A549 (cell line): ENCODE measurements at regions not wholly inside any gene's neighbourhood (a gene's known extent, or its start where the extent isn't known, plus 50 kb on each side); places are given as distances from the start of the nearest gene placed in this dataset.

Experiments used
- ATAC-seq, 2 experiments: fragments of 200-7000 bp in 1 of 2; fragments of >200 bp in 1 of 2; cut with Nextera tagmentation in 1 of 2; cut with Tn5 transposase in 1 of 2; 3 replicates each; pipeline versions ENCODE4 v1.8.0 to v1.9.1; 2018 to 2020; ENCODE audit warnings: mild to moderate bottlenecking in 1 of 2, moderate library complexity in 1 of 2
- CTCF ChIA-PET: fragments of 300-600 bp; sonication (Branson Sonifier 250); formaldehyde crosslinking; extraction: SDS; loops from one replicate; lab custom pipeline; 2021; ENCODE audit warnings: antibody characterized with exemption, inconsistent platforms; lab: Yijun Ruan, JAX
- POLR2A ChIA-PET: fragments of 350-600 bp; formaldehyde crosslinking; extraction: SDS; loops from one replicate; lab custom pipeline; 2021; ENCODE audit warnings: antibody characterized with exemption, inconsistent platforms; lab: Yijun Ruan, JAX
- DNase-seq, 2 experiments: peaks; one replicate each; pipeline versions ENCODE4 v3.0.0 to v3.0.0-alpha.2; 2011 to 2016; ENCODE audit warnings: low read depth in 1 of 2, low spot score in 1 of 2
- FAIRE-seq: peaks from 2 replicates; lab custom pipeline; 2011; peaks lifted over from hg19 to GRCh38; lab: Jason Lieb, UNC
- H3K27ac ChIP-seq, 2 experiments: fragments of >200 bp; sonication (Bioruptor Twin); formaldehyde crosslinking; 3 replicates each; pipeline ENCODE4 v1.5.1; 2016 to 2017
- H3K4me1 ChIP-seq: fragments of >200 bp; sonication (Bioruptor Twin); formaldehyde crosslinking; 3 replicates; pipeline ENCODE4 v1.6.1; 2016
- H3K4me2 ChIP-seq: fragments of >200 bp; sonication (Bioruptor Twin); formaldehyde crosslinking; 3 replicates; pipeline ENCODE4 v1.6.1; 2016
- H3K4me3 ChIP-seq: fragments of >200 bp; sonication (Bioruptor Twin); formaldehyde crosslinking; 3 replicates; pipeline ENCODE4 v1.5.1; 2016
- H3K9me3 ChIP-seq: fragments of >200 bp; sonication (Bioruptor Twin); formaldehyde crosslinking; 3 replicates; pipeline ENCODE4 v1.6.1; 2016
- BCL3 ChIP-seq: fragments of >200 bp; sonication (Bioruptor Twin); formaldehyde crosslinking; IDR thresholded peaks from 3 replicates; pipeline ENCODE4 v1.6.1; 2016
- BHLHE40 ChIP-seq: IDR thresholded peaks from 2 replicates; pipeline ENCODE4 v1.6.1; 2012; ENCODE audit warnings: low read depth, low read length, inconsistent platforms
- CBX8 ChIP-seq: fragments of 200-600 bp; sonication (generic); IDR thresholded peaks from 2 replicates; pipeline ENCODE4 v1.6.1; 2016
- CHD2 ChIP-seq: fragments of 150-350 bp; IDR thresholded peaks from 2 replicates; pipeline ENCODE4 v1.6.1; 2014; ENCODE audit warnings: low read length; ENCODE audit not compliant: partially characterized antibody
- CHD4 ChIP-seq: fragments of 200-600 bp; sonication (generic); IDR thresholded peaks from 2 replicates; pipeline ENCODE4 v1.6.1; 2016; ENCODE audit warnings: antibody characterized with exemption, mild to moderate bottlenecking, borderline replicate concordance
- EHMT2 ChIP-seq: fragments of 200-600 bp; sonication (generic); IDR thresholded peaks from 2 replicates; pipeline ENCODE4 v1.6.1; 2016; ENCODE audit warnings: antibody characterized with exemption, low read depth, mild to moderate bottlenecking, moderate library complexity
- ESRRA ChIP-seq: fragments of 150-350 bp; IDR thresholded peaks from 2 replicates; pipeline ENCODE4 v1.6.1; 2014; ENCODE audit warnings: mild to moderate bottlenecking, low read length, borderline replicate concordance
- FOXS1 ChIP-seq: fragments of 250-450 bp; sonication (Bioruptor Pico); IDR thresholded peaks from 2 replicates; pipeline ENCODE4 v1.5.0; 2020; ENCODE audit warnings: mild to moderate bottlenecking, moderate library complexity
- HOXB13 ChIP-seq: fragments of 250-450 bp; sonication (Bioruptor Pico); IDR thresholded peaks from 2 replicates; pipeline ENCODE4 v1.5.0; 2020; ENCODE audit warnings: low read depth, mild to moderate bottlenecking, moderate library complexity
- HOXB5 ChIP-seq: fragments of 250-450 bp; sonication (Bioruptor Pico); IDR thresholded peaks from 2 replicates; pipeline ENCODE4 v1.5.0; 2020; ENCODE audit warnings: mild to moderate bottlenecking, moderate library complexity
- JUN ChIP-seq, 2 experiments: fragments of >200 bp; sonication (Bioruptor Twin); formaldehyde crosslinking; IDR thresholded peaks; 2 replicates in 1 of 2; 3 replicates in 1 of 2; pipeline ENCODE4 v1.6.1; 2016 to 2017
- JUNB ChIP-seq: fragments of >200 bp; sonication (Bioruptor Twin); formaldehyde crosslinking; IDR thresholded peaks from 2 replicates; pipeline ENCODE4 v1.6.1; 2016
- KDM1A ChIP-seq: fragments of 200-600 bp; sonication (generic); IDR thresholded peaks from 2 replicates; pipeline ENCODE4 v1.6.1; 2016; ENCODE audit warnings: low read depth, mild to moderate bottlenecking
- KDM5A ChIP-seq: fragments of 200-600 bp; sonication (generic); IDR thresholded peaks from 2 replicates; pipeline ENCODE4 v1.6.1; 2016; ENCODE audit warnings: antibody characterized with exemption, mild to moderate bottlenecking
- NFE2L2 ChIP-seq: fragments of 150-350 bp; conservative IDR thresholded peaks from 2 replicates; pipeline ENCODE4 v1.6.1; 2014; ENCODE audit warnings: low read length
- POLR2A ChIP-seq: IDR thresholded peaks from 2 replicates; pipeline ENCODE4 v1.6.1; 2012; ENCODE audit warnings: mild to moderate bottlenecking, low read length
- POLR2AphosphoS2 ChIP-seq: conservative IDR thresholded peaks from 2 replicates; pipeline ENCODE4 v1.6.1; 2012; ENCODE audit warnings: low read length, improper control_type of control experiment, inconsistent platforms
- RAD21 ChIP-seq, 2 experiments: fragments of >200 bp in 1 of 2; sonication (Bioruptor Twin) in 1 of 2; formaldehyde crosslinking in 1 of 2; IDR thresholded peaks in 1 of 2; conservative IDR thresholded peaks in 1 of 2; 2 replicates in 1 of 2; 3 replicates in 1 of 2; pipeline ENCODE4 v1.6.1; 2012 to 2018; ENCODE audit warnings: inconsistent platforms in 1 of 2
- RCOR1 ChIP-seq: fragments of 150-350 bp; IDR thresholded peaks from 2 replicates; pipeline ENCODE4 v1.6.1; 2014; ENCODE audit warnings: antibody characterized with exemption, low read length, low read depth
- RFX5 ChIP-seq: fragments of 450-650 bp; IDR thresholded peaks from 2 replicates; pipeline ENCODE4 v1.7.1; 2014; ENCODE audit warnings: antibody characterized with exemption, mild to moderate bottlenecking, moderate library complexity
- RNF2 ChIP-seq: fragments of 200-600 bp; sonication (generic); IDR thresholded peaks from 2 replicates; pipeline ENCODE4 v1.6.1; 2016; ENCODE audit warnings: low read depth, mild to moderate bottlenecking, antibody characterized with exemption, moderate library complexity, borderline replicate concordance
- SREBF2 ChIP-seq: fragments of 450-650 bp; IDR thresholded peaks from 2 replicates; pipeline ENCODE4 v1.6.1; 2014; ENCODE audit warnings: mild to moderate bottlenecking, moderate library complexity
- TP53 ChIP-seq: fragments of 250-450 bp; sonication (Bioruptor Pico); IDR thresholded peaks from 2 replicates; pipeline ENCODE4 v1.5.0; 2021; ENCODE audit warnings: mild to moderate bottlenecking, moderate library complexity
- ZC3H11A ChIP-seq: fragments of 450-650 bp; IDR thresholded peaks from 2 replicates; pipeline ENCODE4 v1.6.1; 2014; ENCODE audit warnings: antibody characterized with exemption, mild to moderate bottlenecking
- ZNF302 ChIP-seq: fragments of 250-450 bp; sonication (Bioruptor Pico); IDR thresholded peaks from 2 replicates; pipeline ENCODE4 v1.9.0; 2021; ENCODE audit warnings: inconsistent platforms, mild to moderate bottlenecking, moderate library complexity
- WGBS: methylation state at CpG from one replicate; pipeline ENCODE4 v1.1.6; 2017; ENCODE audit errors: missing lambda C conversion rate; 5-methylcytosine and 5-hydroxymethylcytosine counted together
- TF ChIP-seq, protein P1 (sequence below): fragments of 250-450 bp; sonication (Bioruptor Pico); IDR thresholded peaks from 2 replicates; pipeline ENCODE4 v1.5.0; 2020; ENCODE audit warnings: low read depth, mild to moderate bottlenecking, moderate library complexity
- TF ChIP-seq, protein P2 (sequence below): fragments of 200-600 bp; sonication (generic); IDR thresholded peaks from 2 replicates; pipeline ENCODE4 v1.6.1; 2016; ENCODE audit warnings: antibody characterized with exemption, mild to moderate bottlenecking, moderate library complexity
- TF ChIP-seq, protein P3 (sequence below): IDR thresholded peaks from 2 replicates; pipeline ENCODE4 v1.6.1; 2012
- TF ChIP-seq, protein P4 (sequence below): IDR thresholded peaks from 2 replicates; pipeline ENCODE4 v1.6.1; 2012
- TF ChIP-seq, protein P5 (sequence below): IDR thresholded peaks from 2 replicates; pipeline ENCODE4 v1.6.1; 2012; ENCODE audit warnings: low read depth, borderline replicate concordance

- POLR2A ChIA-PET, result no interaction called here
Observed at GRCh38 chr14:89476354-89476896, 59.4 kb upstream of the FOXN3 start.

GRCh38 chr14:89474464-89474863 is 57.4 kb upstream of the FOXN3 start:
- TF ChIP-seq NFE2L2 (no peak), RFX5 (no peak), HOXB5 (CRISPR knock-in tag) (no peak), SREBF2 (no peak), KDM1A (no peak), FOXS1 (no peak), EHMT2 (no peak), RNF2 (no peak)
- TF ChIP-seq, protein P1, sequence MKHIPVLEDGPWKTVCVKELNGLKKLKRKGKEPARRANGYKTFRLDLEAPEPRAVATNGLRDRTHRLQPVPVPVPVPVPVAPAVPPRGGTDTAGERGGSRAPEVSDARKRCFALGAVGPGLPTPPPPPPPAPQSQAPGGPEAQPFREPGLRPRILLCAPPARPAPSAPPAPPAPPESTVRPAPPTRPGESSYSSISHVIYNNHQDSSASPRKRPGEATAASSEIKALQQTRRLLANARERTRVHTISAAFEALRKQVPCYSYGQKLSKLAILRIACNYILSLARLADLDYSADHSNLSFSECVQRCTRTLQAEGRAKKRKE (CRISPR knock-in tag), result no peak
- TF ChIP-seq, protein P2, sequence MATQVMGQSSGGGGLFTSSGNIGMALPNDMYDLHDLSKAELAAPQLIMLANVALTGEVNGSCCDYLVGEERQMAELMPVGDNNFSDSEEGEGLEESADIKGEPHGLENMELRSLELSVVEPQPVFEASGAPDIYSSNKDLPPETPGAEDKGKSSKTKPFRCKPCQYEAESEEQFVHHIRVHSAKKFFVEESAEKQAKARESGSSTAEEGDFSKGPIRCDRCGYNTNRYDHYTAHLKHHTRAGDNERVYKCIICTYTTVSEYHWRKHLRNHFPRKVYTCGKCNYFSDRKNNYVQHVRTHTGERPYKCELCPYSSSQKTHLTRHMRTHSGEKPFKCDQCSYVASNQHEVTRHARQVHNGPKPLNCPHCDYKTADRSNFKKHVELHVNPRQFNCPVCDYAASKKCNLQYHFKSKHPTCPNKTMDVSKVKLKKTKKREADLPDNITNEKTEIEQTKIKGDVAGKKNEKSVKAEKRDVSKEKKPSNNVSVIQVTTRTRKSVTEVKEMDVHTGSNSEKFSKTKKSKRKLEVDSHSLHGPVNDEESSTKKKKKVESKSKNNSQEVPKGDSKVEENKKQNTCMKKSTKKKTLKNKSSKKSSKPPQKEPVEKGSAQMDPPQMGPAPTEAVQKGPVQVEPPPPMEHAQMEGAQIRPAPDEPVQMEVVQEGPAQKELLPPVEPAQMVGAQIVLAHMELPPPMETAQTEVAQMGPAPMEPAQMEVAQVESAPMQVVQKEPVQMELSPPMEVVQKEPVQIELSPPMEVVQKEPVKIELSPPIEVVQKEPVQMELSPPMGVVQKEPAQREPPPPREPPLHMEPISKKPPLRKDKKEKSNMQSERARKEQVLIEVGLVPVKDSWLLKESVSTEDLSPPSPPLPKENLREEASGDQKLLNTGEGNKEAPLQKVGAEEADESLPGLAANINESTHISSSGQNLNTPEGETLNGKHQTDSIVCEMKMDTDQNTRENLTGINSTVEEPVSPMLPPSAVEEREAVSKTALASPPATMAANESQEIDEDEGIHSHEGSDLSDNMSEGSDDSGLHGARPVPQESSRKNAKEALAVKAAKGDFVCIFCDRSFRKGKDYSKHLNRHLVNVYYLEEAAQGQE, result no peak
- TF ChIP-seq, protein P3, sequence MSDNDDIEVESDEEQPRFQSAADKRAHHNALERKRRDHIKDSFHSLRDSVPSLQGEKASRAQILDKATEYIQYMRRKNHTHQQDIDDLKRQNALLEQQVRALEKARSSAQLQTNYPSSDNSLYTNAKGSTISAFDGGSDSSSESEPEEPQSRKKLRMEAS, result no peak
- TF ChIP-seq, protein P4, sequence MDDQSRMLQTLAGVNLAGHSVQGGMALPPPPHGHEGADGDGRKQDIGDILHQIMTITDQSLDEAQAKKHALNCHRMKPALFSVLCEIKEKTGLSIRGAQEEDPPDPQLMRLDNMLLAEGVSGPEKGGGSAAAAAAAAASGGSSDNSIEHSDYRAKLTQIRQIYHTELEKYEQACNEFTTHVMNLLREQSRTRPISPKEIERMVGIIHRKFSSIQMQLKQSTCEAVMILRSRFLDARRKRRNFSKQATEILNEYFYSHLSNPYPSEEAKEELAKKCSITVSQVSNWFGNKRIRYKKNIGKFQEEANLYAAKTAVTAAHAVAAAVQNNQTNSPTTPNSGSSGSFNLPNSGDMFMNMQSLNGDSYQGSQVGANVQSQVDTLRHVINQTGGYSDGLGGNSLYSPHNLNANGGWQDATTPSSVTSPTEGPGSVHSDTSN, result no peak
- ChIA-PET CTCF (no interaction called here), POLR2A (no interaction called here)
- DNase-seq (no peak), FAIRE-seq (no peak), ATAC-seq (no peak)
- Histone ChIP-seq H3K9me3 (no peaks in the 10 kb centered on the region), H3K4me1 (no peaks in the 10 kb centered on the region), H3K4me2 (no peak overlapping the region), H3K4me3 (no peak overlapping the region), H3K27ac (no peak overlapping the region)
- WGBS, result 40% methylated on average over 4 of the region's 4 CpGs

More at GRCh38 chr14:89476354-89476896, 59.4 kb upstream of the FOXN3 start:
- no peaks in the 10 kb centered on the region for H3K9me3 ChIP-seq
- H3K27ac ChIP-seq, result no peak overlapping the region
- ATAC-seq, result no peak
- no peak overlapping the region for H3K4me2 ChIP-seq
- no peak overlapping the region for H3K4me3 ChIP-seq
- TF ChIP-seq ESRRA (no peak), ZC3H11A (no peak), CBX8 (no peak), CHD2 (no peak), BHLHE40 (no peak), HOXB13 (CRISPR knock-in tag) (no peak), ZNF302 (CRISPR knock-in tag) (no peak), CHD4 (no peak), JUN (IDR thresholded peaks at IDR 0.05) (no peak), POLR2AphosphoS2 (no peak), JUNB (no peak), RCOR1 (no peak), RAD21 (conservative IDR thresholded peaks at IDR 0.05 in 1 of 2, IDR thresholded peaks at IDR 0.05 in 1 of 2) (no peak), POLR2A (no peak), BCL3 (no peak), TP53 (CRISPR knock-in tag) (no peak), KDM5A (no peak), RFX5 (no peak)
- TF ChIP-seq, protein P5, sequence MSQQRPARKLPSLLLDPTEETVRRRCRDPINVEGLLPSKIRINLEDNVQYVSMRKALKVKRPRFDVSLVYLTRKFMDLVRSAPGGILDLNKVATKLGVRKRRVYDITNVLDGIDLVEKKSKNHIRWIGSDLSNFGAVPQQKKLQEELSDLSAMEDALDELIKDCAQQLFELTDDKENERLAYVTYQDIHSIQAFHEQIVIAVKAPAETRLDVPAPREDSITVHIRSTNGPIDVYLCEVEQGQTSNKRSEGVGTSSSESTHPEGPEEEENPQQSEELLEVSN, result no peak
- TF ChIP-seq, protein P3, result no peak
- FAIRE-seq, result no peak
- CTCF ChIA-PET, result interaction anchor here (1.3 kb wide), 1 partner anchor 41 kb away, joined by 3 read pairs; no protein-coding TSS in a partner anchor
- no peaks in the 10 kb centered on the region for H3K4me1 ChIP-seq
- DNase-seq, result no peak
- WGBS, result 68% methylated on average over 10 of the region's 10 CpGs
